H1 (cell line): ENCODE measurements at regions not wholly inside any gene's neighbourhood (a gene's known extent, or its start where the extent isn't known, plus 50 kb on each side); places are given as distances from the start of the nearest gene placed in this dataset.

Source experiments
- CTCF ChIA-PET: fragments of 300-600 bp; sonication (Branson Sonifier 250); formaldehyde crosslinking; loops from one replicate; lab custom pipeline; 2021; ENCODE audit not compliant: partially characterized antibody; lab: Charles Lee
- POLR2A ChIA-PET: fragments of 300-600 bp; sonication (Branson Sonifier 250); formaldehyde crosslinking; loops from one replicate; lab custom pipeline; 2021; ENCODE audit warnings: inconsistent platforms; ENCODE audit not compliant: partially characterized antibody; lab: Charles Lee
- DNase-seq, 2 experiments: peaks; one replicate each; pipeline versions ENCODE4 v3.0.0 to v3.0.0-alpha.2; 2010 to 2022; ENCODE audit warnings: low spot score in 2 of 2, low read depth in 1 of 2, mixed read lengths in 1 of 2
- FAIRE-seq: peaks from 2 replicates; lab custom pipeline; 2011; peaks lifted over from hg19 to GRCh38; lab: Jason Lieb, UNC
- H2AFZ ChIP-seq: 2 replicates; pipeline ENCODE4 v1.8.1; 2012; ENCODE audit warnings: low read length, inconsistent platforms
- H2AK5ac ChIP-seq: 2 replicates; pipeline ENCODE4 v1.6.1; 2013; ENCODE audit warnings: low read depth, low read length
- H2BK120ac ChIP-seq: replicated peaks from 2 replicates; pipeline ENCODE3; 2013; ENCODE audit warnings: low read depth, low read length, inconsistent platforms
- H2BK12ac ChIP-seq: 2 replicates; pipeline ENCODE4 v1.6.1; 2013; ENCODE audit warnings: low read depth, low read length
- H2BK15ac ChIP-seq: 2 replicates; pipeline ENCODE4 v1.6.1; 2013; ENCODE audit warnings: low read length
- H2BK20ac ChIP-seq: 2 replicates; pipeline ENCODE4 v1.6.1; 2013; ENCODE audit warnings: low read length
- H2BK5ac ChIP-seq: 2 replicates; pipeline ENCODE4 v1.6.1; 2013; ENCODE audit warnings: low read depth, low read length
- H3K14ac ChIP-seq: 2 replicates; pipeline ENCODE4 v1.6.1; 2013; ENCODE audit warnings: inconsistent platforms; ENCODE audit not compliant: insufficient read length
- H3K18ac ChIP-seq: 2 replicates; pipeline ENCODE4 v1.6.1; 2013; ENCODE audit warnings: low read length; ENCODE audit errors: extremely low read depth
- H3K23ac ChIP-seq: 2 replicates; pipeline ENCODE4 v1.6.1; 2013; ENCODE audit warnings: inconsistent platforms; ENCODE audit not compliant: insufficient read length
- H3K23me2 ChIP-seq: 2 replicates; pipeline ENCODE4 v1.6.1; 2013; ENCODE audit warnings: low read depth, low read length
- H3K27ac ChIP-seq: 2 replicates; pipeline ENCODE4 v1.6.1; 2011; ENCODE audit warnings: low read depth, low read length, inconsistent platforms
- H3K27me3 ChIP-seq, 4 experiments: replicated peaks in 1 of 4; 1 replicate in 1 of 4; 2 replicates in 3 of 4; pipeline versions ENCODE4 v1.6.1 to v1.8.1; 2011 to 2013; ENCODE audit warnings: low read length in 3 of 4, mild to moderate bottlenecking in 3 of 4, inconsistent platforms in 2 of 4, mixed read lengths in 2 of 4, moderate library complexity in 1 of 4; ENCODE audit not compliant: control insufficient read depth in 3 of 4, insufficient read depth in 3 of 4; ENCODE audit errors: extremely low read depth in 1 of 4
- H3K36me3 ChIP-seq, 4 experiments: 2 replicates each; pipeline versions ENCODE4 v1.6.1 to v1.8.1; 2011 to 2013; ENCODE audit warnings: mild to moderate bottlenecking in 4 of 4, low read length in 3 of 4, moderate library complexity in 2 of 4, control low read depth in 1 of 4, inconsistent platforms in 1 of 4; ENCODE audit not compliant: insufficient read depth in 4 of 4, control insufficient read depth in 2 of 4
- H3K4ac ChIP-seq: replicated peaks from 2 replicates; pipeline ENCODE3; 2013; ENCODE audit warnings: low read length, low read depth, mixed read lengths, inconsistent platforms; ENCODE audit not compliant: insufficient read length
- H3K4me1 ChIP-seq, 4 experiments: replicated peaks in 1 of 4; 1 replicate in 1 of 4; 2 replicates in 3 of 4; pipeline versions ENCODE4 v1.6.1 to v1.8.1; 2011 to 2013; ENCODE audit warnings: low read length in 3 of 4, inconsistent platforms in 2 of 4, mixed read lengths in 1 of 4; ENCODE audit not compliant: insufficient read depth in 4 of 4, control insufficient read depth in 3 of 4
- H3K4me2 ChIP-seq, 2 experiments: 2 replicates each; pipeline versions ENCODE4 v1.6.1 to v1.8.1; 2011 to 2013; ENCODE audit warnings: low read depth in 2 of 2, low read length in 2 of 2, control low read depth in 1 of 2, inconsistent platforms in 1 of 2, mild to moderate bottlenecking in 1 of 2; ENCODE audit not compliant: insufficient read depth in 1 of 2
- H3K4me3 ChIP-seq, 4 experiments: fragments of 200-600, 300-600 bp in 1 of 4; sonication (generic), shearing (Covaris generic), sonication (Bioruptor Twin) in 1 of 4; 2 replicates each; pipeline versions ENCODE4 v1.5.1 to v1.8.1; 2011 to 2016; ENCODE audit warnings: low read length in 4 of 4, low read depth in 3 of 4, control low read depth in 2 of 4, inconsistent platforms in 2 of 4, mild to moderate bottlenecking in 2 of 4, mixed read lengths in 1 of 4, moderate library complexity in 1 of 4; ENCODE audit not compliant: insufficient read depth in 2 of 4; ENCODE audit errors: extremely low read depth in 1 of 4
- H3K56ac ChIP-seq: replicated peaks from 2 replicates; pipeline ENCODE3; 2013; ENCODE audit warnings: low read depth, mild to moderate bottlenecking, mixed read lengths, low read length, inconsistent platforms; ENCODE audit not compliant: insufficient read length
- H3K79me1 ChIP-seq: 2 replicates; pipeline ENCODE4 v1.6.1; 2013; ENCODE audit warnings: low read depth, low read length, control low read depth
- H3K79me2 ChIP-seq, 2 experiments: 2 replicates each; pipeline versions ENCODE4 v1.6.1 to v1.8.1; 2012 to 2013; ENCODE audit warnings: low read length in 2 of 2, mild to moderate bottlenecking in 2 of 2, inconsistent platforms in 1 of 2; ENCODE audit not compliant: insufficient read depth in 2 of 2, control insufficient read depth in 1 of 2
- H3K9ac ChIP-seq, 4 experiments: replicated peaks in 1 of 4; 1 replicate in 1 of 4; 2 replicates in 3 of 4; pipeline versions ENCODE4 v1.6.1 to v1.8.1; 2011 to 2013; ENCODE audit warnings: low read depth in 3 of 4, low read length in 3 of 4, control low read depth in 2 of 4, mild to moderate bottlenecking in 2 of 4, moderate library complexity in 2 of 4, inconsistent platforms in 1 of 4; ENCODE audit errors: extremely low read depth in 1 of 4
- H3K9me3 ChIP-seq, 2 experiments: 2 replicates each; pipeline versions ENCODE4 v1.6.1 to v1.8.1; 2012 to 2013; ENCODE audit warnings: mild to moderate bottlenecking in 2 of 2, moderate library complexity in 2 of 2, control low read depth in 1 of 2, inconsistent platforms in 1 of 2, low read depth in 1 of 2, low read length in 1 of 2, mixed read lengths in 1 of 2; ENCODE audit not compliant: insufficient read depth in 2 of 2
- H4K20me1 ChIP-seq, 2 experiments: replicated peaks in 1 of 2; 2 replicates each; pipeline versions ENCODE3 to v1.8.1; 2011 to 2013; ENCODE audit warnings: inconsistent platforms in 2 of 2, low read length in 2 of 2, mild to moderate bottlenecking in 1 of 2; ENCODE audit not compliant: insufficient read depth in 2 of 2, control insufficient read depth in 1 of 2
- H4K5ac ChIP-seq: 2 replicates; pipeline ENCODE4 v1.6.1; 2013; ENCODE audit warnings: low read length, low read depth, mixed read lengths, inconsistent platforms; ENCODE audit not compliant: insufficient read length
- H4K8ac ChIP-seq: 2 replicates; pipeline ENCODE4 v1.8.0; 2013; ENCODE audit warnings: mild to moderate bottlenecking, moderate library complexity, low read length, inconsistent platforms; ENCODE audit not compliant: insufficient read depth; ENCODE audit errors: extremely low read depth
- H4K91ac ChIP-seq: replicated peaks from 2 replicates; pipeline ENCODE3; 2013; ENCODE audit warnings: low read length, mixed read lengths, inconsistent platforms; ENCODE audit not compliant: insufficient read length
- SUZ12 ChIP-seq: fragments of 200-600 bp; sonication (generic); IDR thresholded peaks from 2 replicates; pipeline ENCODE4 v1.6.1; 2012; ENCODE audit warnings: mild to moderate bottlenecking, inconsistent platforms, low read length, moderate library complexity, mixed read lengths
- WGBS, 2 experiments: shearing (Covaris generic) in 1 of 2; methylation state at CpG; one replicate each; pipeline versions ENCODE4 v1.1.6 to v1.1.7; 2013 to 2015; ENCODE audit warnings: low lambda C conversion rate in 2 of 2, mixed read lengths in 2 of 2, inconsistent platforms in 1 of 2, low coverage in 1 of 2, missing lambda C conversion rate in 1 of 2; ENCODE audit not compliant: insufficient replicate concordance in 2 of 2, insufficient coverage in 1 of 2, insufficient read length in 1 of 2; ENCODE audit errors: extremely low coverage in 1 of 2, missing lambda C conversion rate in 1 of 2; 5-methylcytosine and 5-hydroxymethylcytosine counted together

DNA sequence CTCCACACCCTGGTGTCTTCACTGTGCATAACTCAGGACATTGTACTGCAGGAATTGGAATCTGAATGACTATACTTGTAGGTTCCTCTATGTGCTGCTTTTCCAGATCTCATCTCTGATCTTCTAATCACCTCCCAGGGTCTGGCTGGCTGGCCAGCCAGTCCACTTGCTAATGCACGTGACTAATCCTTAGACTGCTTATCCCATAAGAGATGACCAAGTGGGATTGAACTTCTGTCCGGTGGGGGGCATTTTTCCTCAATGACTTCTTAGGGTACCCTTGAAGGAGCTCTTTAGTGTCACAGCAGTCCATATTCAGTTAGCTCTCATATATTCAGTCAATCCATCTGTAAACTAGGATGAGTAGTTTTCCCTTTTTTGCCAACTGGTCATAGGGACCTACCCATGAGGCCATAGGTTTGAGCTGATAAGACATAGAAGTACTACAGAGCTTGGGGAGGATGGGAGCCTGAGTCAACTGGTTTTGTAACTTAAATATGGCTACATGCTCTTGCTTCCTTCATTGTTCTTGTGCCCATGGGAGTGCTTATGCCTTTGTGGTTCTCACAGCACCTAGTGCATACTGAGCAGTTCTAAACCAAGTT is 71.9 kb upstream of the WDR1 start:
- Histone ChIP-seq H2AFZ (no peak overlapping the region), H2BK20ac (no peak overlapping the region), H2BK15ac (no peak overlapping the region)
- no peak for DNase-seq
- WGBS, 2 experiments: 97% methylated on average over 2 of the region's 2 CpGs; no CpG with 5 or more reads in 1 of the 2 experiments
- no peak for TF ChIP-seq SUZ12
- TF ChIP-seq, all 59 proteins: peak for 0
- no peak overlapping the region for H4K5ac ChIP-seq
- H4K8ac ChIP-seq: no peak overlapping the region
- no peaks in the 10 kb centered on the region for H3K9me3 ChIP-seq
- H3K4me3 ChIP-seq: no peak overlapping the region
- H3K79me2 ChIP-seq: no peaks in the 10 kb centered on the region
- no peak for FAIRE-seq
- no peaks in the 10 kb centered on the region for H3K36me3 ChIP-seq
- no peak overlapping the region for H3K18ac ChIP-seq
- H4K20me1 ChIP-seq: no peaks in the 10 kb centered on the region
- H3K27me3 ChIP-seq: no peaks in the 10 kb centered on the region
- ChIA-PET POLR2A (no interaction called here), CTCF (interaction anchor here (0.6 to 7.2 kb wide), 9 partner anchors 14 to 349 kb away, joined by 3 to 69 read pairs (median 6); no protein-coding TSS in a partner anchor)
- no peaks in the 10 kb centered on the region for H3K4me1 ChIP-seq
- H4K91ac ChIP-seq: no peak overlapping the region
- H2BK120ac ChIP-seq: no peak overlapping the region
- no peak overlapping the region for H2AK5ac ChIP-seq
- H3K56ac ChIP-seq: no peak overlapping the region
- H3K23ac ChIP-seq: no peak overlapping the region
- no peak overlapping the region for H3K4me2 ChIP-seq
- no peak overlapping the region for H3K14ac ChIP-seq
- H3K23me2 ChIP-seq: no peaks in the 10 kb centered on the region
- no peak overlapping the region for H3K9ac ChIP-seq
- H2BK5ac ChIP-seq: no peak overlapping the region
- H3K27ac ChIP-seq: no peak overlapping the region
- no peaks in the 10 kb centered on the region for H3K79me1 ChIP-seq
- no peak overlapping the region for H3K4ac ChIP-seq
- H2BK12ac ChIP-seq: no peak overlapping the region
